ENCODE measurements at regions not wholly inside any gene's neighbourhood (a gene's known extent, or its start where the extent isn't known, plus 50 kb on each side); places are given as distances from the start of the nearest gene placed in this dataset.

- Histone ChIP-seq H3K27ac (no peak overlapping the region), H3K4me1 (no peaks in the 10 kb centered on the region)
Measured at GRCh38 chr2:20141806-20142205, 83.1 kb downstream of the SDC1 start.

GRCh38 chr2:20141056-20141762 lies 83.7 kb downstream of the SDC1 start:
- Histone ChIP-seq H3K4me1 (no peaks in the 10 kb centered on the region), H3K36me3 (no peaks in the 10 kb centered on the region), H3K27me3 (no peaks in the 10 kb centered on the region), H3K27ac (no peak overlapping the region), H3K9ac (no peak overlapping the region), H3K4me2 (no peak overlapping the region), H3K4me3 (no peak overlapping the region), H4K20me1 (no peaks in the 10 kb centered on the region), H3K9me3 (no peaks in the 10 kb centered on the region)
- no peak for TF ChIP-seq Cebpa-rat (IDR thresholded peaks at IDR 0.05)

More at GRCh38 chr2:20141806-20142205, 83.1 kb downstream of the SDC1 start:
- no peaks in the 10 kb centered on the region for H3K27me3 ChIP-seq
- no peak overlapping the region for H3K4me2 ChIP-seq
- no peak for TF ChIP-seq Cebpa-rat (IDR thresholded peaks at IDR 0.05)
- no peaks in the 10 kb centered on the region for H3K36me3 ChIP-seq
- H3K9me3 ChIP-seq = no peaks in the 10 kb centered on the region
- H3K9ac ChIP-seq = no peak overlapping the region
- H3K4me3 ChIP-seq = no peak overlapping the region
- H4K20me1 ChIP-seq = no peaks in the 10 kb centered on the region

DNA sequence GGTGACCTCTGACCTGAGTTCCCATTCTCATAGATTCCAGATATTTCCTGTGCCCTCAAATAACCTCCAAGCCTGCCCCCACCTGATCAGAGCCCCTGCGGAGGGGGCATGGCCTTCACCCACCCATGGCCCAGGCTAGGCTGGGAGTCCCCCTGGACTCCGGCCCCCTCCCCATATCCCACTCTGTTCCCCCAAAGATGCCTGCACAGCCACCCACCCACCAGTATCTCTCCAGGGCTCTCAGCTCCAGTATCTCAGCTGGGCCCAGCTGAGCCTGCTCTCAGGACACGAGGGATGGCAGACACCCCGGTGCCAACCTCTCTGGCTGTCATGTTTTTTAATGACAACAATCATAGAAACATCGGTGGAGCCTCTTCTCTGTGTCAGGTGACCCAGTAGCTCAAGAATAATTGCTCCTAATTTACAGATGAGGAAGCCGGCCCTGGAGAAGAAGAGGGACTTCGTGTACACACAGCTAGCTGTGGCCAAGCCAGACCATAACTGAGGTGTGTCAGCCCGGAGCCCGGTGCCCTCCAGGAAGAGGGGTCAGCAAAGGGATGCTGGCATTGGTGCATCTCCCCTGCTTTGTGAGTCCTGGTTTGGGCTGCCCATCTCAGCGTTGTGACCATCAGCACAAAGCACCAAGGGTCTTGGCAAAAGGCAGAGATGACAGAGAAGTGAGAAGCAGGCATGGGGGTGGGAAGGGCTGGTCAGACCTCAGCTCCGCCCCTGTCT lies 84.4 kb downstream of the SDC1 start:
- Histone ChIP-seq H3K4me2 (no peak overlapping the region), H3K9me3 (no peaks in the 10 kb centered on the region), H3K27ac (no peak overlapping the region), H3K4me3 (no peak overlapping the region), H3K27me3 (no peaks in the 10 kb centered on the region), H4K20me1 (no peaks in the 10 kb centered on the region), H3K36me3 (no peaks in the 10 kb centered on the region), H3K9ac (no peak overlapping the region), H3K4me1 (no peaks in the 10 kb centered on the region)
- TF ChIP-seq Cebpa-rat (IDR thresholded peaks at IDR 0.05) = no peak

DNA sequence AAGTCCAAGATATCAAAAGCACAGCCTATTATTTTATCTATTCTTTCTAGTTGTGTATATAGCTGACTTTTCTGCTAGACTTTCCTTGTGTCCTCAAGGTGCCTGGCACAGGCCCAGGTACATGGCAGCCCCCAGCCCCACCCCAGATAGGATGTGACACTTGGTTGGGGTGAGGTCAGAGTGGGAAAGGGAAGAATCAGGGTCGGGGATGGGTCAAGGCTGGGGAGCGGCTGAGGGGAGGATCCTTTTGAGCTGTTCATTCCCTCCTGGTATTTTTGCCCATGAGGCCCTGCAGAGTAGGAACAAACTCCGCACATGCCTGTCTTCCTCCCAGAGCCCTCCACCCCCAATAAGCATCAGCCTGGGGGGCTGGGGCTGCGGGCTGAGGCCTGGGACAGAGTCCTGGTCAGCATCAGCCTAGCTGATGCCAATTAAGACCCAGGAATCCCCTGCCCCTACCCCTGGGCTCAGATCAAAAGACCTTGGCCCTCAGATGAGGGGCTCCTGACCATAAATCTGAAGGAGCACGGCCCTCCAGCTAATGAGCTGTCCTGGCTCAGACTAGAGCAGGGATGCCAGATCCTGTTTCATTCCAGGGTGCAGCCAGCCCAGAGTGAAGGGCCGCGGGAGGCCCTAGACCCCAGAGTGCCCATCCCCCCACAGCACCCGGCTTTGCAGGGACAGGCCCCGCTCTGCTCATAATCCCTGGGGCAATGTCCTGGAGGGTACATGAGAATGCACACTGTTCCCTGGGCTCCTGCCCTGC lies 85.3 kb downstream of the SDC1 start:
- Histone ChIP-seq H3K9ac (no peak overlapping the region), H3K36me3 (no peaks in the 10 kb centered on the region), H3K4me1 (no peaks in the 10 kb centered on the region), H3K27me3 (no peaks in the 10 kb centered on the region), H3K27ac (no peak overlapping the region), H3K4me3 (no peak overlapping the region), H4K20me1 (no peaks in the 10 kb centered on the region), H3K4me2 (no peak overlapping the region), H3K9me3 (no peaks in the 10 kb centered on the region)
- no peak for TF ChIP-seq Cebpa-rat (IDR thresholded peaks at IDR 0.05)

- H3K27me3 ChIP-seq = no peaks in the 10 kb centered on the region
- H3K4me1 ChIP-seq = no peaks in the 10 kb centered on the region
- no peak overlapping the region for H3K4me2 ChIP-seq
- H3K4me3 ChIP-seq = no peak overlapping the region
- H3K27ac ChIP-seq = no peak overlapping the region
- H4K20me1 ChIP-seq = no peaks in the 10 kb centered on the region
- H3K9ac ChIP-seq = no peak overlapping the region
- no peaks in the 10 kb centered on the region for H3K36me3 ChIP-seq
- H3K9me3 ChIP-seq = no peaks in the 10 kb centered on the region
- TF ChIP-seq Cebpa-rat (IDR thresholded peaks at IDR 0.05) = no peak
Measured at GRCh38 chr2:20138696-20139095, 86.2 kb downstream of the SDC1 start.

DNA sequence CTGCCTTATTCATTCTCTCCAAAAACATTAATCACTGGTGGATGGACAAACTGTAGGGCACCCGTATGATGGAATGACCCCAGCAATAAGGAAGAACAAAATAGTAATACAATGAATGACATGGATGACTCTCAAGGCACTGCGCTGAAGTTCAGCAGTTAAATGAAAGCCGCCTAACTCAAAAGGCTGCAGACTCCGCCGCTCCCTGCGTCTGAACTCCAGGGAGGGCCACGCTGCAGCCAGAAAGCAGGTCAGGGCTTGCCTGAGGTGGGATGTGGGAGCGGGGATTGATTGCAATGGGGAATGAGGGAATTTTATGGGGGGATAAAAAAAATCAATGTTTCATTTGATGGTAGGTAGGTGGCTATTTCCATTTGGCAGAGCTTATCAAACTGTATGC lies 86.5 kb upstream of the LAPTM4A start:
- H4K20me1 ChIP-seq = no peaks in the 10 kb centered on the region
- H3K4me3 ChIP-seq = no peak overlapping the region
- no peaks in the 10 kb centered on the region for H3K4me1 ChIP-seq
- no peak overlapping the region for H3K4me2 ChIP-seq
- H3K36me3 ChIP-seq = no peaks in the 10 kb centered on the region
- H3K9me3 ChIP-seq = no peaks in the 10 kb centered on the region
- TF ChIP-seq Cebpa-rat (IDR thresholded peaks at IDR 0.05) = no peak
- no peaks in the 10 kb centered on the region for H3K27me3 ChIP-seq
- H3K27ac ChIP-seq = no peak overlapping the region
- H3K9ac ChIP-seq = no peak overlapping the region

DNA sequence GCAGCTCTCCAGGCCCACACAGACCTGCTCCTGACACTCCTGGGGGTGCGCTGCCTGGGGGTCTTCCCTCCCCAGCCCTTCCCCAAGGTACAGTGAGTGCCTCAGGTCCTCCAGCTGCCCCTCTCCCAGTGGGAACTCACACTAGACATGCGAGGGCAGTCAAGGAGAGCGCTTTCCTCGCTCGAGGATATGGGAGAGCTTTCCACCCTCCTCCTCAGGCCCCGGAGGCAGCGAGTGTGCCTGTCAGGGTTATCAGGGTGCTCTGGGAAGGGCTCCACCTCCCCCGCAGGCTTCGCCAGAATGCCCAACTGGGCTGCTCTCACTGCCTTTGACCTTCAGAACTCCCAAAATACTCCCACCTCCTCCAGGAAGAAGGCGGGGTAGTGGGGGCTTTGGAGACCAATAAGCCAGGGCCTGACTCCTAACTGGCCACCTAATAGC lies 85.7 kb upstream of the LAPTM4A start:
- Histone ChIP-seq H3K9me3 (no peaks in the 10 kb centered on the region), H3K4me2 (no peak overlapping the region), H4K20me1 (no peaks in the 10 kb centered on the region), H3K4me3 (no peak overlapping the region), H3K27ac (no peak overlapping the region), H3K27me3 (no peaks in the 10 kb centered on the region), H3K9ac (no peak overlapping the region), H3K36me3 (no peaks in the 10 kb centered on the region), H3K4me1 (no peaks in the 10 kb centered on the region)
- TF ChIP-seq Cebpa-rat (IDR thresholded peaks at IDR 0.05) = no peak

- H3K9me3 ChIP-seq = no peaks in the 10 kb centered on the region
- no peak for TF ChIP-seq Cebpa-rat (IDR thresholded peaks at IDR 0.05)
- no peaks in the 10 kb centered on the region for H4K20me1 ChIP-seq
- no peaks in the 10 kb centered on the region for H3K27me3 ChIP-seq
- no peak overlapping the region for H3K27ac ChIP-seq
- H3K36me3 ChIP-seq = no peaks in the 10 kb centered on the region
- no peak overlapping the region for H3K4me2 ChIP-seq
- no peaks in the 10 kb centered on the region for H3K4me1 ChIP-seq
- H3K4me3 ChIP-seq = no peak overlapping the region
- H3K9ac ChIP-seq = no peak overlapping the region
Measured at GRCh38 chr2:20136149-20136548, 84.7 kb upstream of the LAPTM4A start.

DNA sequence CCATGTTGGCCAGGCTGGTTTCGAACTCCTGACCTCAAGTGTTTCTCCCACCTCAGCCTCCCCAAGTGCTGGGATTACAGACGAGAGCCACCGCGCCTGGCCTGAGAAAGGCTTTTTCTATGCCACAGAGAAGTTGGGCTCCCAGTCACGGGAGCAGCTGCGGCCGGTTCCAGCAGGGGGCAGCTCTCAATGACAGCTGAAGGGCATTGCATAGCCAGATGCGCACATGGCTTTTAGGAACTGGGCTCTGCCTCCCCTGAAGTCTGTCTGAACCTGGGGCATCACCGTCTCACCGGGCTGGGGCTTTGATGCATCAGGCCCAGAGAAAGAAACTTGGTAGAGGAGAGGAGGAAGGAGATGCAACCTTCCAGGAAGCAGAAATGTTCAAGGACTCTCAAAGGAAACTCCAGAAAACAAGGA lies 84.2 kb upstream of the LAPTM4A start:
- TF ChIP-seq Cebpa-rat (IDR thresholded peaks at IDR 0.05) = no peak
- Histone ChIP-seq H3K9ac (no peak overlapping the region), H3K27ac (no peak overlapping the region), H3K4me1 (no peaks in the 10 kb centered on the region), H3K4me3 (no peak overlapping the region), H4K20me1 (no peaks in the 10 kb centered on the region), H3K9me3 (no peaks in the 10 kb centered on the region), H3K4me2 (no peak overlapping the region), H3K27me3 (no peaks in the 10 kb centered on the region), H3K36me3 (no peaks in the 10 kb centered on the region)
